Fibroblast of pulmonary artery (primary cell): ENCODE measurements at regions not wholly inside any gene's neighbourhood (a gene's known extent, or its start where the extent isn't known, plus 50 kb on each side); places are given as distances from the start of the nearest gene placed in this dataset.

Source experiments
- DNase-seq: peaks from one replicate; pipeline ENCODE4 v3.0.0-alpha.2; 2010; ENCODE audit warnings: low read depth
- H3K4me3 ChIP-seq: replicated peaks from 2 replicates; pipeline ENCODE4 v1.5.1; 2011; ENCODE audit warnings: low read depth, mild to moderate bottlenecking, control low read depth, low read length, moderate library complexity
- CTCF ChIP-seq: IDR thresholded peaks from 2 replicates; pipeline ENCODE4 v1.5.1; 2011; ENCODE audit warnings: mild to moderate bottlenecking, control low read depth, low read length, inconsistent platforms; ENCODE audit errors: missing control alignments

- no peak for DNase-seq
- no peak for TF ChIP-seq CTCF
- H3K4me3 ChIP-seq, result no peak overlapping the region
Measured at GRCh38 chr4:161183729-161184128, 980.1 kb downstream of the FSTL5 start.

- DNase-seq, result no peak
- no peak for TF ChIP-seq CTCF
- no peak overlapping the region for H3K4me3 ChIP-seq
Measured at GRCh38 chr4:161182913-161183312, 980.9 kb downstream of the FSTL5 start.

- no peak for TF ChIP-seq CTCF
- DNase-seq, result no peak
- H3K4me3 ChIP-seq, result no peak overlapping the region
Measured at GRCh38 chr4:161178310-161178709, 985.5 kb downstream of the FSTL5 start.

GRCh38 chr4:161172396-161173026 is 991.3 kb downstream of the FSTL5 start:
- no peak overlapping the region for H3K4me3 ChIP-seq
- no peak for DNase-seq
- no peak for TF ChIP-seq CTCF

- no peak for DNase-seq
- no peak for TF ChIP-seq CTCF
- H3K4me3 ChIP-seq, result no peak overlapping the region
Measured at GRCh38 chr4:161167539-161167938, 996.3 kb downstream of the FSTL5 start.

GRCh38 chr4:161160718-161161117 is 1003.1 kb downstream of the FSTL5 start:
- TF ChIP-seq CTCF, result no peak
- no peak overlapping the region for H3K4me3 ChIP-seq
- DNase-seq, result no peak

- DNase-seq, result no peak
- no peak overlapping the region for H3K4me3 ChIP-seq
- TF ChIP-seq CTCF, result no peak
Measured at GRCh38 chr4:161148051-161148450, 1015.7 kb downstream of the FSTL5 start.
